ENCODE measurements at regions not wholly inside any gene's neighbourhood (a gene's known extent, or its start where the extent isn't known, plus 50 kb on each side); places are given as distances from the start of the nearest gene placed in this dataset.
"Not testable (repeated sequence)": the region's sequence is repeated elsewhere in the genome, so short reads cannot be mapped to it uniquely, and the experiment has no call there.

DNA sequence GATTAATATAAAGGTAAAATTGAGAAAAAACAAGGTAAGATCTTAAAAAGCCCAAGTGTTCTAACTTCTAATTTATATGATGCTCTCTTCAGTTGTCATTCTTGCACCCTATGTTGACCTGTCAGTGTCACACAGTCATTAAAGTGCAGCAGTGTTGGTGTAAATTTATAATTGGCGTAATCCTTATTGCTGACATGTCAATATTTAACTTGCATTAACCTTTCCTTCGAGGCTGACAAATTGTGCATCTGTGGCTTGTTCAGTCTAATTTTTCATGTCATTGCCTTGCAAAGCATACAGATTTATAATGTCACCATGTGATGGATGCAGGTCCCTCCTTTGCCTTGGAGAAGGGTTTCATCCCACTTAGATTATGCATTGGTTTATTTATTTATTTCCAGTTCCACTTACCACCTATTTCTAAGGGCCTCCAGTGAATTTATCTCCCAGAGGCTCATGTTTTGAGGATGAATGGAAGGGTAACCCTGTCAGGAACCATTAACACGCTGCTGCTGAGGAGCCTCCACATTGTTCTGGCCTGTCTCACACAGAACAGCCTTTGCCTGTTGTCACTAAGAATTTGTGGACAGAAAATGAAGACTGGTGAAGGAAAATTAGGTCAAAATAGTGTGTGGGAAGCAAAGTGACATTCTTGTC is 1098.5 kb upstream of the LCORL start:
- no peak for DNase-seq

- no peak for DNase-seq
Measured at GRCh38 chr4:19117022-19117421, 1095.5 kb upstream of the LCORL start.

DNA sequence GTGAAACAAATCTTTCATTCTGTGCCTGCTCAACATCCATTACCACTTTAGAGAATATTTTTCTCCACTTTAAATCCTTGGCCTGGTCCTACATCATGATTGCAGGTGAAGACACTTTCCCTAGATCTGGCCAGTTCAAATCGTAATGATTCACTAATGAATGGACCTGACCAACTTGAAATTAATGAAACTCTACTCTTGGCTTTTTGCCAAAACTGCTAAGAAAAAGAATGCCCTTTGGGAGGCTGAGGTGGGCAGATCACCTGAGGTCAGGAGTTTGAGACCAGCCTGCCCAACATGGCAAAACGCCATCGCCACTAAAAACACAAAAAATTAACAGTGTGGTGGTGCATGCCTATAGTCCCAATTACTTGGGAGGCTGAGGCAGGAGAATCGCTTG is 1082.6 kb upstream of the LCORL start:
- DNase-seq, result no peak

DNA sequence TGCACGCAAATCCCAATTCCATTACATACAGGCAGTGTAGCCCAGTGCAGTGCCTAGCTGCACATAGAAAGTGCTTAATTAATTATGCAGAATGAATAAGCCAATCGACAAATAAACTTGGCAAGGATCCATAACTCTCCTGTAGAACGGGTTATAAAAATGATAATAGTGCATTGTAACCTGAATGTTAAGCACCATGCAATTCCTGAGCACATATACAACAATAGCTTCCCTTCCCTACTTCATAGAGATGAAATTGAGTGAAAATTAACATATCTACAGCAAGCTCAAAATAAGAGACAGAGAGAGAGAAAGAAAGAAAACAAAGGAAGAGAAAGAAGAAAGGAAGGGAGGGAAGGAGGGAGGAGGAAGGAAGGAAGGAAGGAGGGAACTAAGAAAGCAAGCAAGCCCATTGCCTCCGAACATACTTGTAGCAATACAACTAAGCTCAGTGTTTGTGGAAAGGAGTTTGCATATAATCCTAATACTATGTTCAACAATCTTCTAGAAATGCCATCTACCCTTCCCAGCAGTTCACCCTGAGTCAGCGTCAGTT is 1074.0 kb upstream of the LCORL start:
- no peak for DNase-seq

DNA sequence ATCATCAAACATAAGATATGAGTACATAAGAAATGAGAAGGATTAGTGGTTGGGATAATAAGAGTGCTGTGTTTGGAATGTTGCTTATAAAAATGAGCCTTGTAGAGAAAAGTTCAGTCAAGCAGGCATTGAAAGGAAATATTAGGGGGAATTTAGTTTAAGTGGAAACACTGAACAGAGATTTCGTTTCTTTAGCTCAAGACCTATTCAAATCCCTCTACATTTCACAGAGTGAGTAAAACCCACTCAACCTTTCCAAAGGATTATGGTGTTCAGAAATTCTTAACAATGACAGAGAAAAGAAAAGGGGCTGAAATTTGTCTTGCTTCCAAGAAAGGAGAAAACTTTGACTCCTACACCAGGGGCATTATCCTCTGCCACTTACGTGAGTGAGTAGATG is 1072.4 kb upstream of the LCORL start:
- no peak for DNase-seq

GRCh38 chr4:19092797-19093196 is 1071.2 kb upstream of the LCORL start:
- DNase-seq, result no peak

DNA sequence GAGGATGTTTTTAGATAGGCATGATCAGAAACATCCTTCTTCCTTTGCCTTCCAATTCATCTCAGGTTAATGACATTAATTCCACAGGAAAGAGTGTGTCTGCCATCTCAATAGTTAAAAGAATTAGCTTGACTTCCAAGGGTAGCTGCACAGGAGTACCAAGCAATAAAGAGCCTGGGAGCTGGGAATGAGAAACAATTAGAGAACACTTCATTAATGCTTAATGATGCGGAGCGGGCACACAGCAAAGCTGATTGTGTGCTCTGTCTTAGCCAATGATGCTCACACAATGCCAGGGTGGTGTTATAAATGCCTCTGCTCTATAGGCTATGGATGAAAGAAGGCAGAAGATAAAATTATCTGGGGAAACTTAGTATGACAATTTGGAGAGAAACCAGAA is 1052.5 kb upstream of the LCORL start:
- no peak for DNase-seq

GRCh38 chr4:19063662-19064061 is 1042.1 kb upstream of the LCORL start:
- DNase-seq, result no peak

GRCh38 chr4:19054916-19055315 is 1033.4 kb upstream of the LCORL start:
- no peak for DNase-seq

GRCh38 chr4:19051831-19052230 is 1030.3 kb upstream of the LCORL start:
- DNase-seq, result no peak

- no peak for DNase-seq
Measured at GRCh38 chr4:19047279-19047880, 1025.8 kb upstream of the LCORL start.

DNA sequence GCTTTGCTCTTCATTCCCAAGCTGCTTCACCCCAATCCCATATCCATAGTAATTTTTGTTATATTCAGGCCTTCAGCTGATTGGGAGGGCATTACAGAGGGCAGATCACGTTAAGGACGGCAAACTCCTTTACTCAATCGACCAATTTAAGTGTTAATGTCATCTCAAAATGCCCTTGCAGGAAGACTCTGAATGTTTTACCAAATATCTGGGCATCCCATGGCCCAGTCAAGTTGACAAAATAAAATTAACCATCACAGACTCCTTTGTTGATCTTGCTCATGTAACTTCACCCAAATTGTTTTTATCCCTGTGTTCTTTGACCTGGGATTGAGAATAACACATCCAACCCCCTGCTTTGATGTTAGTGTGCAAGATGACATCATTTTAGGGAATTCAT is 1018.3 kb upstream of the LCORL start:
- no peak for DNase-seq

- DNase-seq, result no peak
Measured at GRCh38 chr4:19038231-19038630, 1016.7 kb upstream of the LCORL start.

DNA sequence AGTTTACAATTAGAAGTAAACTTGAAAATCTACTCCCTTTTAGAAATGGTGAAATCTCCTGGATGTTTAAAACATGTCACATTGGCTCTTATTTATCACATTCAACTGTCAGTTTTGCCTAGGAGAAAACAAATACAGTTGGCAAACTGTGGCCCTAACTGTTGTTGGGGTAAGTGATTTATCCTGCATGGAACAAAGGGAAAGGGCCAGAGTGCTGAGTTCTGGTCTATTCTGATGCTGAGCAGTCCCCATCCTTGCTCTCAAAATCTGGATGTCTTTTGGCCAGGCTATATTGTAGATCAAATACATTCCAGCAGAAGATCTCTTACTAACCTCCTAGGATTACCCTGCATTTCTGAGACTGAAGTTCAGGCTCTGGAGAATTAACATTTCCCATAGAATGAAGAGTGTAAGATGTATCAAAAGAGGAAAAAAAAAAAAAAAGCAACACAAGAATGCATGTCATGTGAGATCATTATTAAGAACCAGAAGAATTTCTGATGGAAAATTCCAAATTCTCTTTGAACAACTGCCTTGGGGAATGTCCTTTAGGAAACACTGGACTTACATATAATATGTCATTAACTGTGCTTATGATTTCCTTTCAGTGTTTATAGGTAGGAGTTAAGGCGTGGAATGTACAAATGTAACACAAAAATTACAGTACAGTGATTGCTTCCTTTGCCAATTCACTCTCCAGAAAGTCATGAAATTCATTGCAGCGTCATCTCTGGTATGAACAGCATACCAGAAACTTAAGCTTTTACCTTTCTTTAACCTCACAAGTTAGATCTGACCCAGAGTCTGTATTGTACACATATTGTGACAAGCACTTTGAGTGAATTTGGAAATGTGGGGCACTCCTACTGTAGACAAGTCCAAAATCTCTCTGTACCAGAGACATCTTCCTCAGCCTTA is 1012.5 kb upstream of the LCORL start:
- DNase-seq, result no peak

- no peak for DNase-seq
Measured at GRCh38 chr4:19030536-19030935, 1009.0 kb upstream of the LCORL start.

DNA sequence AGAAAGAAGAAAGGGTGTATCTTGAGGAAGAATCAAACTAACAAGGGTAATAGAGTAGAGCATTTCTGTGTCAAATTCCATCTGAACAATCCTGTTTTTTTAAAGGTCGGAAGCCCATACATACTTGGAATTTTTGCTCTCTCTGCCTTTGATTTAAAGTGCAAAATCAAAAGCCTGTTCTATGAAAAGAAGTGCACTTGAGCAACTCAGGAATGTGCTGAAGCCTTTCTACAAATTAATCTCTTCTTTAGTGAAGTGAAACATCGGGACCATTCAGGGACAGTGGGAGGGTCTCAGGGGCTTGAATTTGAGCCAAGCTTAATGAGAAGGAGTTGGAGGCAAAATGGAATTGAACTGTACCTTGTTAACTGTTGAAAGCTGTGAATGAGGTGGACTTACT is 1008.5 kb upstream of the LCORL start:
- no peak for DNase-seq

DNA sequence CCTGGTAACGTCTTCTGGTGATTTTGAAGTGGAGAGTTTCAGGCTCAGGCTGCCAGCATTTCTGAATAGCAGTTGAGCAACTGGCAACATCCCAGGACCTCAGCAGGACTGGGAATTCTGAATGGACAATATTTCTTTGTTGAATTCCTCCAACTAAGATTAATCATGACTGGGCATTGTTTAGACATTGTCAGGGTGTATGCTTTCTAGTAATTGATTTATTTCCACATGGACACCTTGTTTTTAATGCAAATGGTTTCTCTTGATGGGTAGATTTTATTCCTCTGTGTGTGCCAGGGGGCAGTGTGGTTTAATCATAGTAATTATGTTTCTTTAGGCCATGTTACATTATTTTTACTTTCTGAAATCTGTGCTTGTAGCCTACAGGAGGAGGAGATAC is 1004.7 kb upstream of the LCORL start:
- no peak for DNase-seq

DNA sequence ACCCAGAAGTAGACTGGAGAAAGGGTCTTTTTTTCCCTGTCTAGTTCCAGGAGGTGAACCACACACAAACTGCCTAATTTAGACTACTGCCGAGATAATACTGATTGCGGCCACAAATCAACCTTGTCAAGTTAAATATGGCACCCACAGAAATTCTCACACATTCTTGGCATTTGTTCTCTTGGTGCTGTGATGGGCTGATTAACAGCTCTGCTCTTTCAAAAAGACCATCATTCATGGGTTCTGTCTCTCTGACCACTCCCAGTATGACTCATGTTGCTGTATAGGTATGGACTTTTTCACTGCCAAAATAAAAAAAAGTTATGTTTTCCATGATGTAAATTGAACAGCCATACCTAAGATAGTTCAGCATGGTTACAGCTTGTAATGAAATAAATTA is 1003.5 kb upstream of the LCORL start:
- DNase-seq, result no peak

GRCh38 chr4:19024047-19024446 is 1002.5 kb upstream of the LCORL start:
- DNase-seq, result no peak

DNA sequence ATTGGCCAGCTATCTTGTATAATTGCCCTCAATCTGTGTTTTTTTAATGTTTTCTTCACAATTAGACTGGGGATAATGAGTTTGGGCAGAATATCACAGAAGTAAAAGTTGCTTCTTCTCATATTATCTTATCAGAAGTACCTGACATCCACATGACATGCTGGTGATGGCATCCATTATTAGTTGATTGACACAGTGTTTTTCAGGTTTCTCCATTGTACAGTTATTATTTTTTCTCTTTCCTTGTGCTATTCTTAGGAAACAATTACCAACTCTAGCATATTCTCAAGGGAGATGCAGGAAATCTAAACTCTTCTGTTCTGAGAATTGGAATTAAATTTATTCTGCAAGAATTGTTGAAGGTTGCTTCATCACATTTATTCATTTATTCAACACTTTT is 1000.1 kb upstream of the LCORL start:
- DNase-seq, result no peak

DNA sequence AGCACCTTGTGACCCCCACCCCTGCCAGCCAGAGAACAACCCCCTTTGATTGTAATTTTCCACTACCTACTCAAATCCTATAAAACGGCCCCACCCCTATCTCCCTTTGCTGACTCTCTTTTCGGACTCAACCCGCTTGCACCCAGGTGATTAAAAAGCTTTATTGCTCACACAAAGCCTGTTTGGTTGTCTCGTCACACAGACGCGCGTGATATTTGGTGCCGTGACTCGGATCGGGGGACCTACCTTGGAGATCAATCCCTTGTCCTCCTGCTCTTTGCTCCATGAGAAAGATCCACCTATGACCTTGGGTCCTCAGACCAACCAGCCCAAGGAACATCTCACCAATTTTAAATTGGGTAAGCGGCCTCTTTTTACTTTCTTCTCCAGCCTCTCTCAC is 995.0 kb upstream of the LCORL start:
- DNase-seq, result not testable (repeated sequence)

DNA sequence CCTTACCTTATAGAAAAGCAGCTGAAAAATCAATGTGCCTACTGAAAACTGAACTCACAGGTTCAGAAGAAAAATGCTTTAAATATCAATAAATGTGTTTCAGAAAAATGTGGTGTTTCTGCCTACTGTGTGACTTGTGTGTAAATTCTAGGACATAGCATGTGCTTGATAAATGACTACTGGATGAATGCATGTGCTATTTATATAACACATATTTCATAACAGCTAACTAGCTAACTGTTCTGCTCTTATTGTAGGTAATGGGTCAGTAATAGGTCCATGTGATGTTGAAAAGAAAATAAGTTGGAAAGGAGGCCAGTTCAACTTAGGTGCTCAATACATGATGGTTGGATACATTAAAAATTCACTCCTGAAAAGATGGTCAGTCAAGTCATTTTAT is 993.0 kb upstream of the LCORL start:
- no peak for DNase-seq

DNA sequence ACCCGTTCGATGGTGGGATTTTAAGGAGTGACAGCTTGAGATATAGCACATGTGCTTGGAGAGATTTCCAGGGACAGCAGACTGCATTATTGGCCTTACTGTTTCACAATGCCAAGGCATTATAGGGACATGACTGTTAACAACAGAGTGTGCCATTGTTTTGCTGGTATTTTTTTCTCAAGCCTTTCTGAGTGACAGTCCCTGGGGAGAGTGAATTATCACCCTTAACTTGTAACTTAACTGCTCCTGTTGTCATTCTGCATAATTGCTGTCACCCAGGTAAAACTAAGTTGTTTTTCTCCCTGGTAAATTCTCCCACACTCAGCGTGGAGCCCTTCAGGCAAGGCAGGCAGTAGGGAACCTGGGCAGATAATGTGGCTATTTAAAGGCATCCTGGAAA is 989.2 kb upstream of the LCORL start:
- DNase-seq, result no peak

GRCh38 chr4:19009881-19010280 is 988.3 kb upstream of the LCORL start:
- DNase-seq, result no peak

All from HCEC 1CT (cell line).